NCI-H128 (cell line): ENCODE measurements at regions not wholly inside any gene's neighbourhood (a gene's known extent, or its start where the extent isn't known, plus 50 kb on each side); places are given as distances from the start of the nearest gene placed in this dataset.
"Not testable (repeated sequence)": the region's sequence is repeated elsewhere in the genome, so short reads cannot be mapped to it uniquely, and the experiment has no call there.

Source experiments
- DNase-seq: peaks from one replicate; lab custom pipeline; 2025; ENCODE audit not compliant: unreplicated experiment; lab: John Stamatoyannopoulos, UW

DNA sequence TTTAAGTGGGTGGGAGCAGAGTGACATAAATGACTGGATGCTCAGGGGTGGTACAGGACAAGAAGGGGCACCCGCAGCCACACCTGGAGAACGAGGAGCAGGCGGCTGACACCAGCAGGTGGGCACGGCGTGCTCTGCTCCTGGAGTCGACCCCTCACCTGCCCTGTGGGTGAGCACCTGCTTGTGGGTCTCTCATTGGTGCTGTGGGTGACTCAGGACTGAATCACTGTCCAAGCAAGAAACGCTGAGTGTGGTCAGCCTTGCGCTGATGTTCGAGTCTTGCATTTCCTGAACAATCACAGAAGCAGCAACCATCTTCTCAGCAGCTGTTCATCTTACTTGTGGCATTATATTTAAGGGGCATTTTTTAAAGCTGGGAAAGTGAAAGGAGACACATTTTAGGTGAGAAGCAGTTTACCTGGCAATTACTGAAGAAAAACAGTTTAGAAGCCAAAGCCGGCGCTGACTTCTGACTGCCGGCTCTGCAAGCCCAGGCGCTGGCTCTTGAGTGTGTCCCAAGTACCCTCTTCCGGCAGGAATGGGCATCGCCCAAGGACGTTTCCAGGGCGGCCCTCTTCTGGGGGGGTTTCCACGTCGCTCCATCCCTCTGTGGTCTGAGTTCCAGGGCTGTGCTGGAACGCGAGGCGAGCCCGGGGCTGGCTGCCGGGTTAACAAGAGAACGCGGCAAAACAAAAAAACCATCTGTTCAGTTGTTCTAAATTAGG, 145.2 kb upstream of the PFKP start:
- DNase-seq = no peak

DNA sequence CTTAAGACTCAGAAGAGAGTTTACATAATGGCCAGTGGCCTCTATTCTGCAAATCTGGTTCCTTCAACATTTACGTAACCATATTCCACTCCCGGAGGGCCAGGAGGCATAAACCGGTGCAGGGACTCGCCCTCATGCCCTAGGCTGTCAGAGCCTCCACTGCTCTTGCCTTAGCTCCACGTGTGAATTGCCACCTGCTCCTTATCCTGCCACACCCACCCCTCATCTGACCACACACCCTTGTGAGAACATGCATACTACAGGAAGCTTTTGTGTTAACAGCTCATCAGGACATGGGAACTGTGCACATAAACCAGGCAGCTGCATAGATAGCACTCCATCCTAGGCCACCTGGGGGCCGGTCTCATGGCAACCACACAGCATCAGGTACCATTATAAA, 146.7 kb upstream of the PFKP start:
- DNase-seq = no peak

DNA sequence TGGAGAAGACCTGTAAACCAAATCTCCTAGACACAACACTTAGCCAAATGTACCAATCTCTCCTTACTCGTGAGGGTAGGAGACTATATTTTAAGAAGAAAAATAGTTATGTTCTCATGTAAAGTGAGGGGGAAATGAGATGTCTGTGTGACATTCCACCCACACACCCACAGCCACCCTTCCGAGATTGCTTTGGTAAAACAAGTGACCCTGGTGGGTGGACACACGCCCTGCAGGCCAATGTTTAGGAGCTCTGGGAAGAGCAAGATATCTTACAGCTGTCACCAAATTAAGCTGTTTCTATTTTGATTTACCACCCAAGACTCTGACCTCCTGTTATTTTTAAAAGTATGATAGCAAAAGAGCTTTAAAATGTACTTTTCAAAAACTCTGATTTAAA, 147.2 kb upstream of the PFKP start:
- no peak for DNase-seq

GRCh38 chr10:2919016-2919415, 148.3 kb upstream of the PFKP start:
- DNase-seq = no peak

DNA sequence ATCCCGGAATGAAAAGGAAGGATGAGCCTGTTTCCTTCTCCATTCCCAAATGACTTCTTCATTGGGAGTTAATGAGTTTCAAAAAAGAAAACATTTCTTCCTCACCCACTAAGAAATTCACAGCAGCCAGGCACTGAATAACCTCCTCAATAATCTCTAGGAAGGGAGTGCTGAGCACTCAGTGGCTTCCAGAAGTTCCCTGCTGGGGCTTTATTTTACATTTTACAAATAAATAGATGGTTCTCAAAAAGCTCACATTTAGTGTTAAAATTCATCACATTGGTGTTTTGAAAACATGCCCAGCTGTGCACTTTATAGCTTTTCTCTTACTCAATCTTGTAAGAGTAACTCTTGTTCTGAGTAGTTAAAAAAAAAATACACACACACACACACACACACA, 148.9 kb upstream of the PFKP start:
- DNase-seq = no peak

- no peak for DNase-seq
Observed at GRCh38 chr10:2917926-2918325, 149.4 kb upstream of the PFKP start.

DNA sequence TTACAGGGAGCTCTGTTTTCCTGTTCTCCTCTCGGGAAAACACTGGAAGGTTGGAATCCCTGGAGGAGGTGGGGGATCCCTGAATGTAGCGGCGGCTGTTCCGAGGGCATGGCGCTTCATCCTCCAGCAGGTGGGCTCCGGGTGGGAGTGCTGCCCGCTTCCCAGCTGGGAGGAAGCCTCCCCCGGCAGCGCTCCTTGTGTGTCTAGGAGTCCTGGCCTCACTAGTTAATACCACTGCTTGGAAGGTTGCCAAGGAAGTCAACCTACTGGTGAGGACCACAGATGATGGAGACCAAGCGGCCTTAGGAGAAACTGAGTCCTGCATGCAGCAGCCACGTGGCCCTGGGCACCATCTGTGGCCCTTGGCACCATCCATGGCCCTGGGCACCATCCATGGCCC, 151.9 kb upstream of the PFKP start:
- DNase-seq = no peak

GRCh38 chr10:2914741-2915140, 152.6 kb upstream of the PFKP start:
- DNase-seq = no peak

GRCh38 chr10:2913474-2913873, 153.9 kb upstream of the PFKP start:
- no peak for DNase-seq

- no peak for DNase-seq
Observed at GRCh38 chr10:2910656-2911055, 156.7 kb upstream of the PFKP start.

DNA sequence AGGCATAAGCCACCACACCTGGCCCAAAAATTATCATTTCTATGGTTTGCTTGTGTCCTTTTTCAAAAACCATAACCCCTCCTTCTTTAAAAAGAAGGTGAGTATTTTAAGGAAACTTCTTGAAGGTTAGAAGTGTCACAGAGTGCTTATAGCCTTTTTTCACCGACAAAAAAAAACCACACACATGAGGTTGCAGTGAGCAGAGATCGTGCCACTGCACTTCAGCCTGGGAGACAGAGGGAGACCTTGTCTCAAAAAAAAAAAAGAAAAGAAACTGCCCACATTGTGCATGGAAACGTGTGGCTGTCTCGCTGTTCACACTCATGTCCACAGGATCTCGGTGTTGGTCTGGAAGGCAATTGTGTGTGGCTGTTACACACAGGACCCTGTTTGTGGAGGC, 157.4 kb upstream of the PFKP start:
- DNase-seq = no peak

GRCh38 chr10:2908851-2909630, 158.3 kb upstream of the PFKP start:
- no peak for DNase-seq

DNA sequence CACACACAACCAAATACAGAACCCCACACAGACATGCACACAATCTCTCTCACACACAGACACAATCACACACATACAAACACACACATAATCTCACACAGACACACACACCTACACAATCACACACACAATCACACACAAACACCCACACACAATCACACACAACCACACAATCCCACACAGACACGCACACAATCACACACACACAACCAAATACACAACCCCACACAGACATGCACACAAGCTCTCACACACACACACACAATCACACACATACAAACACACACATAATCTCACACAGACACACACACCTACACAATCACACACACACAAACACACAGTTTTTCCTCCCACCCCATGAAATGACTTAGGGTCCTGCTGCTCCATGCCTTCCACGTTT, 160.4 kb upstream of the PFKP start:
- no peak for DNase-seq

GRCh38 chr10:2905851-2906250, 161.5 kb upstream of the PFKP start:
- no peak for DNase-seq

DNA sequence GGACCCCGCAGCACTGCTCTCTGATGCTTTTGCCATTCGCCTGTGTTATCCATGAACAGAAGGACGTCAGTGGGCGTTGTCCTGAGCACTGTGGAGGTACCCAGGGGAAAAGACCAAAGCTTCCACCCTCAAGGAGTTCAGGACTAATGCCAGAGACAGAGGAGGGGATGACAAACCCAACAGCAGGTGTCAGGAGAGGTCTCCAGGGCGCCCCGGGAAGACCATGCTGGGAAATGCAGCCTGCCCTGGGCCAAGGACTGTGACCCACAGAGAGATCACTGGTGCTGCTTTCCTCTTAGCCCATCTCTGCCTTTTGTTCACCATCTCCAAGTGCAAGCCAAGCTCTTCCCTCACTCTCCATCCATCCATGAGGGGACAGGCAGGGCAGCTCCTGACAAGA, 166.8 kb upstream of the PFKP start:
- no peak for DNase-seq

DNA sequence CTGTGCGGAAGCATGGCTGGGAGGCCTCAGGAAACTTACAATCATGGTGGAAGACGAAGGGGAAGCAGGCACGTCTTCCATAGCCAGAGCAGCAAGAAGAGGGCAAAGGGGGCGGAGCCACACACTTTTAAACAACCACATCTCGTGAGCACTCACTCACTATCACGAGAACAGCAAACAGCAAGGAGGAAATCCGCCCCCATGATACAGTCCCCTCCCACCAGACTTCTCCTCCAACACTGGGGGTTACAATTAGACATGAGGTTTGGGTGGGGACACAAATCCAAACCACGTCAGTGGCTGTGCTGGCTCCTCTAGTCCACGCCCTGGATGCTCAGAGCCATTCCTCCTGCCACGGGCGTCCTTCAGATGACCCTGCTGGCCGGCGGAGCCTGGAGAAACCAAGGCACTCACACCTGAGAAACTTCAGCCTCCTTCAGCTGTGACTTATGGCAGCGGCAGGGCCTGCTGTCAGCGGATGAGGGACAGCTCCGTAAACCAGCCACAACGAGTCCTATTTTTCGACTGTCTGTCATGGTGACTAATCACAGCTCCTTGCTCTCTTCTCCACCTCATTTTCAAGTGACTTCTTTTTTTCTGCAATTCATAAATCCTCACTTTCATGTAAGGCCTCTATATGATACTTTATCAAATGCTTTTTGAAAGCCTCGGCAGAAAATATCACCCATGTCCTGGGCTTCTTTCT, 167.9 kb upstream of the PFKP start:
- DNase-seq = no peak

- no peak for DNase-seq
Observed at GRCh38 chr10:2898509-2898860, 168.9 kb upstream of the PFKP start.

GRCh38 chr10:2897619-2898508, 169.5 kb upstream of the PFKP start:
- DNase-seq = no peak

DNA sequence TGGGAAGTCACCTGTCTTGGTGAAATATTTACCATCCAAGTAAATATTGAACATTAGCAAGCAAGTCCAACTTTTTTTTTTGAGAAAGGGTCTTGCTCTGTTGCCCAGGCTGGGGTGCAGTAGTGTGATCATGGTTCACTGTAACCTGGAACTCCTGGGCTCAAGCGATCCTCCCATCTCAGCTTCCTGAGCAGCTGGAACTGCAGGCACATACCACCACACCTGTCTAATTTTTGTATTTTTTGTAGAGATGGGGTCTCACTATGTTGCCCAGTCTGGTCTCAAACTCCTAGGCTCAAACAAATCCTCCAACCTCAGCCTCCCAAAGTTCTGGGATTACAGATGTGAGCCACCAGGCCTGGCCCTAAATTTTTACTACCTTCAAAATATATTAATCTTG, 171.0 kb upstream of the PFKP start:
- not testable (repeated sequence) for DNase-seq

DNA sequence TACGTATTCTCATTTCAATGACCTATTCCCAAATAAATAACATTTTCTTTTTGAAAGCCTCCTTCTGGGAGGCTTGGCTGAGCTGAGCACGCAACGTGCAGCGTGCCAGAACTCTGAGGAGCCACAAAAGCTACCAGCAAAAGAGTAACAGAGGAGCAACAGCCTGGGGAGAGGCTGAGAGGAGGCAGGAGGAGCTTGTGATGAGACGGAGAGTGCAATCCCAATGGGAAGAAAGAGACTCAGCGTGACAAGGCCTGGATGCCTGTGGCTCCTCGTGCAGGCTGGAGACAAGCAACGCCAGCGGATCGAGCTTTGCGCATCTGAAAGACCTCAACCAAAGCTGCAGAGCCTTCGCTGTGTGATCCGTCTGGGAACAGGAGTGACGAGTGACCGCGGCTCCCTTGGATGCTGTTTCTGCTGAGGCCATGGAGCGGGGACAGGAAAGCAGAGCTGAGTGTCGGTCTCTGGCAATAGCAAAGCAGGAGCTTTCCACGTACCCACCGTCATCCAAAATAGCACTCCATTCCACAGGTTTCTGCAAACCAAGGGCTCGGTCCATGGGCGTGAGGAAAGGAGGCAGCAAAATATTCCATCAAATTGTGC, 171.7 kb upstream of the PFKP start:
- no peak for DNase-seq

DNA sequence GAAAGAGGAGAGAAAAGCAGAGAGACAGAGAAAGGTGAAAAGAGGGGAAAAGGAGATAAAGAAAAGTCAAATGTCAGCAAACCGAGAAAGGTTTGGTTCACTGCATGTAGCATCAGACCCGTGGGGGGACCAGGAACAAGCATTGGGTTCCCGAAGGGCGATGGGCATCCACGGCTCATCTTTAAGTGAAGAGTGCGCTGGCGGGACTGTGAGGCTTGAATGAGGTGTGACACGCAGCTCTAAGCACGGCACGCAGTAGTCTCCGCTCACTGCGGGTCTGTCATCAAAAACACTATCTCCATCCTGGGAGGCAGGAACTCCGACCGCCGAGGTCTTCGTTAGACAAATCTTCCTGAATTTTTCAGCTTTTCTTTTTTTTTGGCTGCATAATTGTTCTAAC, 173.4 kb upstream of the PFKP start:
- no peak for DNase-seq
